Muscle of leg (tissue), 3 donors: ENCODE measurements at regions not wholly inside any gene's neighbourhood (a gene's known extent, or its start where the extent isn't known, plus 50 kb on each side); places are given as distances from the start of the nearest gene placed in this dataset.
A peak's percentile ranks its signal among the peaks of the same experiment; 100 is the strongest.
"Not testable (repeated sequence)": the region's sequence is repeated elsewhere in the genome, so short reads cannot be mapped to it uniquely, and the experiment has no call there.

ENCODE experiments used
- DNase-seq: peaks from one replicate; pipeline ENCODE4 v3.0.0; 2013
- H3K27ac ChIP-seq: one replicate; pipeline ENCODE4 v1.5.1; 2013; ENCODE audit warnings: mild to moderate bottlenecking, low read length, control low read depth
- H3K27me3 ChIP-seq: one replicate; pipeline ENCODE4 v1.6.1; 2013; ENCODE audit warnings: low read length; ENCODE audit not compliant: control insufficient read depth, insufficient read depth
- H3K36me3 ChIP-seq: one replicate; pipeline ENCODE4 v1.6.1; 2013; ENCODE audit warnings: low read length; ENCODE audit not compliant: control insufficient read depth, insufficient read depth
- H3K4me1 ChIP-seq: one replicate; pipeline ENCODE4 v1.6.1; 2013; ENCODE audit warnings: low read length; ENCODE audit not compliant: control insufficient read depth, insufficient read depth
- H3K4me3 ChIP-seq: one replicate; pipeline ENCODE4 v1.5.1; 2013; ENCODE audit warnings: low read length, control low read depth
- H3K9me3 ChIP-seq: replicated peaks from 2 replicates; pipeline ENCODE4 v1.6.1; 2013; ENCODE audit warnings: low read depth, low read length; ENCODE audit not compliant: control insufficient read depth
- WGBS: methylation state at CpG from one replicate; pipeline ENCODE4 v1.1.5; 2013; ENCODE audit warnings: missing lambda C conversion rate; ENCODE audit not compliant: insufficient coverage; 5-methylcytosine and 5-hydroxymethylcytosine counted together

DNA sequence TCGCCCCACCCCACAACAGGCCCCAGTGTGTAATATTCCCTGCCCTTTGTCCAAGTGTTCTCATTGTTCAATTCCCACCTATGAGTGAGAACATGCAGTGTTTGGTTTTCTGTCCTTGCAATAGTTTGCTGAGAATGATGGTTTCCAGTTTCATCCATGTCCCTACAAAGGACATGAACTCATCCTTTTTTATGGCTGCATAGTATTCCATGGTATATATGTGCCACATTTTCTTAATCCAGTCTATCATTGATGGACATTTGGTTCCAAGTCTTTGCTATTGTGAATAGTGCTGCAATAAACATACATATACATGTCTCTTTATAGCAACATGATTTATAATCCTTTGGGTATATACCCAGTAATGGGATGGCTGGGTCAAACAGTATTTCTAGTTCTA, 132.7 kb downstream of the SNX10 start:
- H3K9me3 ChIP-seq, H3K4me1 ChIP-seq, H3K27me3 ChIP-seq, H3K27ac ChIP-seq, H3K36me3 ChIP-seq, H3K4me3 ChIP-seq, DNase-seq: not testable (repeated sequence)
- WGBS: no CpG with 5 or more reads among the region's 1 CpG

DNA sequence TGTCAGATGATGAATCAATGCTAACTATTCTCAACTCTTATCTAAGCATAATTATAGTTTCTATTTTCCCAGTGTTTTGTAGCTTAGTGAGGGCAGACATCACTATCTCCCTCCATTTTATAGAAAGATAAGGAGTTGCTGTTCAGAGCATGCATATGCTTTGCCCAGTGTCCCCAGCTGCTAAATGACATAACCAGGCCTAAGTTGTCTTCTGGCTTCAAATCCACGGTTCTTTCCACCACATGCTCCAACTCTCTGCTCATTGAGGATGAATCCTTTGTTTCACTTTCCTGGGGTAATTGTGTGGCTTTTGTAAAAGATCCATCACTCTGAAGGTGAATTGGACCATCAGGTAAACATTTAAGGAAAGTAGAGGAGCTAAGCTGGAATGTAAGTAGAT, 134.0 kb downstream of the SNX10 start:
- H3K27me3 ChIP-seq: no peaks in the 10 kb centered on the region
- no peaks in the 10 kb centered on the region for H3K4me1 ChIP-seq
- no peaks in the 10 kb centered on the region for H3K9me3 ChIP-seq
- no peaks in the 10 kb centered on the region for H3K36me3 ChIP-seq
- no peak overlapping the region for H3K4me3 ChIP-seq
- H3K27ac ChIP-seq: no peak overlapping the region
- DNase-seq: peak; percentile 12
- WGBS: no CpG with 5 or more reads among the region's 1 CpG

DNA sequence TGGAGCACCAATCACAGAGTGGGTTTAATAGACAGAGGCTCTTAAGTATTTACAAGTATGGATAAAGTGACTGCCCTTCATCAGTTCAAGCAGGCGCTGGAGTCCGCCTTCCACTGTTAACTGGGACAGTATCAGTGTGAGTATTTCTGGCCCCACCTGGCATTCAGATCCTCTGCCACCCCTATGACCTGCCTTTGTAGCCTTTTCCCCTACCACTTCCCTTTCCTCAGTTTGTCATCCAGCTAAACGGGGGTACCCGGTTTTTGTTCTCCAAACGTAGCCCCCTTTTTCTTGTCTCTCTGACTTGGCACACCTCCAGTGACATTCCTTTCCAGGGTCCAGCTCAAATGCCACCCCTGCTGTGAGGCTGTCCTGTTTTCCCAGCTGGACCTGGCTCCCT, 134.4 kb downstream of the SNX10 start:
- 62% methylated on average over 3 of the region's 5 CpGs for WGBS
- H3K4me1 ChIP-seq: no peaks in the 10 kb centered on the region

DNA sequence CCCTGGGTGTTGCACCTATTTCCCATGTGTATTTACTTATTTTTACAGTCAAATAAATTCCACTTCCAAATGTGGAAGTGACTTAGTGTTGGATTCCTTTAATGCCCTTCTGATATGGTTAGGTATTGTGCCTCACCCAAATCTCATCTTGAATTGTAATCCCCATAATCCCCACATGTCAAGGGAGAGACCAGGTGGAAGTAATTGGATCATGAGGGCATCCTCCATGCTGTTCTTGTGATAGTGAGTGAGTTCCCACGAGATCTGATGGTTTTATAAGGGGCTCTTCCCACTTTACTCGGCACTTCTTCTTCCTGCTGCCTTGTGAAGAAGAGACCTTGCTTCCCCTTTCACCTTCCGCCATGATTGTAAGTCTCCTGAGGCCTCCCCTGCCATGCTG, 136.9 kb downstream of the SNX10 start:
- no peaks in the 10 kb centered on the region for H3K9me3 ChIP-seq
- H3K27ac ChIP-seq: no peak overlapping the region
- H3K4me3 ChIP-seq: no peak overlapping the region
- WGBS: no CpG with 5 or more reads among the region's 3 CpGs
- no peaks in the 10 kb centered on the region for H3K36me3 ChIP-seq
- no peaks in the 10 kb centered on the region for H3K27me3 ChIP-seq
- no peak for DNase-seq
- H3K4me1 ChIP-seq: no peaks in the 10 kb centered on the region

More for the DNA sequence above, 134.4 kb downstream of the SNX10 start:
- H3K27ac ChIP-seq: no peak overlapping the region
- H3K4me3 ChIP-seq: no peak overlapping the region
- H3K27me3 ChIP-seq: no peaks in the 10 kb centered on the region
- H3K9me3 ChIP-seq: no peaks in the 10 kb centered on the region
- no peaks in the 10 kb centered on the region for H3K36me3 ChIP-seq
- no peak for DNase-seq

DNA sequence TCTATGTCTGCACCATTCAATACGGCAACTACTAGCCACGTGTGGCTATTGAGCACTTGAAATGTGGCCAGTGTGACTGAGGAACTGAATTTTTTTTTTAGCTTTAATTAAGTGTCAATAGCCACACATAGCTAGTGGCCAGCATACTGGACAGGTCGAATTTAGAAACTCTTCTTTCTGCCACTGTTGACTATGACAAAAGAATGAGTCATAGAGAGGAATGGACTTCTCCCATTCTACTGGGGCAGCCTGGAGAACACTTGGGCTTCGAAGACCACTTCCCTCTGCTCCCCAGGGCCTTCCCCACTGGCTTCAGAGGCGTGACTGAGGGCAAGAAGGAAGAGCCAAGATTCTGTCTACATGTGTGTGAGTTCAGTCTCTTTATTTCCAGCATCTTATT, 137.5 kb downstream of the SNX10 start:
- no peaks in the 10 kb centered on the region for H3K36me3 ChIP-seq
- H3K4me1 ChIP-seq: no peaks in the 10 kb centered on the region
- 93% methylated on average over 2 of the region's 5 CpGs for WGBS

DNA sequence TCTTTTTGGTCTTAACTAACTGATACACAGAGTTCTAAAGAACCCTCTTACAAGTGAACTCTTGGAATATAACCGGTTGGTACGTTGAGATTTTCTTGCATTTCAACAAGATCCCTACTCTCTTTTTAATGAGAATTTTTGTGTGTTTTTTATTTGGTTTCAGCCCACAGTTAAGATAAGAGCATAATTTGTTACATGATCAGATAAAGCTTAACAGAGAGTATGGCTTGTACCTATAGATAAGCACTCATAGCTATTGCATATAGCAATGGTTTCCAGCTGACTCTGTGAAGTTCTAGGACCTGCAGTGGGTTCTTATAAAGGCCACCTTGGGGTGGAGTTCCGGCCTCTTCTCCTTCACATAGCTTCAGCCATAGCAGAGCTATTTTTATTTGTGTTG, 143.3 kb downstream of the SNX10 start:
- WGBS: no CpG with 5 or more reads among the region's 3 CpGs
- Histone ChIP-seq H3K27me3 (no peaks in the 10 kb centered on the region), H3K4me3 (no peak overlapping the region), H3K9me3 (no peaks in the 10 kb centered on the region), H3K4me1 (no peaks in the 10 kb centered on the region), H3K36me3 (no peaks in the 10 kb centered on the region), H3K27ac (no peak overlapping the region)
- no peak for DNase-seq

More for the DNA sequence above, 137.5 kb downstream of the SNX10 start:
- no peak for DNase-seq
- Histone ChIP-seq H3K27me3 (no peaks in the 10 kb centered on the region), H3K27ac (no peak overlapping the region), H3K9me3 (no peaks in the 10 kb centered on the region), H3K4me3 (no peak overlapping the region)

DNA sequence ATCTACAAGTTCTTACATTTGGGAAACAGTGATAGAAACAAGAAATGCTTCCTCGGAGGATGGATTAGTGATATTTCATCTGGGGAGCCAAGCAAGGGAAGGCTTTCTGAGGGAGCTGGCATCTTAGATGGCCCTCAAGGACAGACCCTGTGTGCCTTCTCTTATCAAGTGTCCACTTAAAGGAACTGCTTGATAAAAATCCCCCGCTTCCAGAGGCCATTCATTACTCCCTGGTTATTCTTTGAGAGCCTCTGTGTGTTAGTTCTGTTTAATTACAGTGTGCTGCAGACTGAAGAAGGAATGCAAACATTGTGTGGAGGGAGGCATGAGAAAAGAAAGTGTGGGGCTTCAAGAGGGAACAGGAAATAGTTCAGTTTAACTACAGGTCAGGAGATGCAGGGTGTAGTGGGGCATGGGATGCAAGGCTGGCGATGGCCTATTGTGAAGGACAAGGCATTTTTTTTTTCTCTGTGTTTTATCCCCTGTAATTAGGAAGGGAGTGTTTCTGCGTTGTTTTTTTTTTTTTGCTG, 145.4 kb downstream of the SNX10 start:
- no peaks in the 10 kb centered on the region for H3K9me3 ChIP-seq
- no peak overlapping the region for H3K4me3 ChIP-seq
- no peaks in the 10 kb centered on the region for H3K36me3 ChIP-seq
- no peak overlapping the region for H3K27ac ChIP-seq
- no peak for DNase-seq
- WGBS: 90% methylated on average over 1 of the region's 4 CpGs
- H3K27me3 ChIP-seq: no peaks in the 10 kb centered on the region
- H3K4me1 ChIP-seq: no peaks in the 10 kb centered on the region

DNA sequence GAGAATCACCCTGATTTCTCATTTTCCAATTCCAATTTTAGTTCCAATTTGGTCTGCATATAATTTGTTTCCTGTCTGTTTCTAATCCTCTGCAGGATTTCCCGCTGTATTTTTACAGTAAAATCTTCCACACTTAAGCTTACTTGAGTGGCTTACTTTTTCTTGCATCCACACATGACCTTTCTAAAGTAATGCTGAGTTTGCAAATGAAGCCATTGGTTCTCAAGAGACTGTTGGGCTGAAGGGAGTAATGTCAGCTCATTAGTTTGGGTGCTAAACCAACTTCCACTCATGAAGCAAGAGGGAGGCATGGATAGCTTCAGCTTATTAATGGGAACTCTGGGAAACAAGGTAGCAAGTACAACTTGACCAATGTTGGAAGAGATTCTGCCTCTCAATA, 146.4 kb downstream of the SNX10 start:
- Histone ChIP-seq H3K36me3 (no peaks in the 10 kb centered on the region), H3K4me3 (no peak overlapping the region), H3K27ac (no peak overlapping the region), H3K27me3 (no peaks in the 10 kb centered on the region), H3K9me3 (no peaks in the 10 kb centered on the region), H3K4me1 (no peaks in the 10 kb centered on the region)
- WGBS: no CpG with 5 or more reads among the region's 1 CpG
- no peak for DNase-seq

DNA sequence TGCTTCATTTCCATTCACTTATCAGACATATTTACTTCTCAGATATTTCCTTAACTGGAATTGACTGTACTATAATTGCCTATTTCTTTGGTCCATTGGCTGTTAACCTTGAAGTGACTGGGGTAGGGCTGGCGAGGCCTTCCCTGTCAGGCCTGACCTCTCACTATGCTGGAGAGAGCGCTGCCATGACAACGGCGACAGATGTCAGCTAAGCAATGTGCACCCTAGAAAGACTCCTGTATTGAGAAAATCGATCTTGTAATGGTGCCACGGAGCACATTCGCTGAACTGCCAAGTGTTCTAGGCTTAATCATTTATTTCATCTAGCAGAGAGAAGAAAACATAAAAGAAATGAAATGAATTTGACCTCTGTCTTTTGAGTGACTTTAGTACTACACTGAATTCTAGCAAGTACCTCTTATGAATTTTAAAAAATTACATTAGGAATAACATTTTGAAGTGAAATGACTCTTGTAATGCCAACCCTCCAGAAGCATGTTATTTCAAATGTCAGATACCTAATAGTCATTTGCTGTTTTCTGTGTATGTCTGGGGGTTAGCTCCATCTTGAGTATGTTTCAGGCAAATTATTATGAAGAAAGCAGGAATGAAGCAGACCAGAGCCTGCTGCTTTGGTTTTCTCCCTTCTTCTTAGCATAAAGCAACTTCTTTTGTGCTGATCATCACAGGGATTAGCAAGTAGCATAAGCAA, 148.0 kb downstream of the SNX10 start:
- WGBS: 91% methylated on average over 4 of the region's 7 CpGs
- no peak for DNase-seq
- no peaks in the 10 kb centered on the region for H3K27me3 ChIP-seq
- no peak overlapping the region for H3K27ac ChIP-seq
- no peak overlapping the region for H3K4me3 ChIP-seq
- no peaks in the 10 kb centered on the region for H3K9me3 ChIP-seq
- H3K36me3 ChIP-seq: no peaks in the 10 kb centered on the region
- H3K4me1 ChIP-seq: no peaks in the 10 kb centered on the region

DNA sequence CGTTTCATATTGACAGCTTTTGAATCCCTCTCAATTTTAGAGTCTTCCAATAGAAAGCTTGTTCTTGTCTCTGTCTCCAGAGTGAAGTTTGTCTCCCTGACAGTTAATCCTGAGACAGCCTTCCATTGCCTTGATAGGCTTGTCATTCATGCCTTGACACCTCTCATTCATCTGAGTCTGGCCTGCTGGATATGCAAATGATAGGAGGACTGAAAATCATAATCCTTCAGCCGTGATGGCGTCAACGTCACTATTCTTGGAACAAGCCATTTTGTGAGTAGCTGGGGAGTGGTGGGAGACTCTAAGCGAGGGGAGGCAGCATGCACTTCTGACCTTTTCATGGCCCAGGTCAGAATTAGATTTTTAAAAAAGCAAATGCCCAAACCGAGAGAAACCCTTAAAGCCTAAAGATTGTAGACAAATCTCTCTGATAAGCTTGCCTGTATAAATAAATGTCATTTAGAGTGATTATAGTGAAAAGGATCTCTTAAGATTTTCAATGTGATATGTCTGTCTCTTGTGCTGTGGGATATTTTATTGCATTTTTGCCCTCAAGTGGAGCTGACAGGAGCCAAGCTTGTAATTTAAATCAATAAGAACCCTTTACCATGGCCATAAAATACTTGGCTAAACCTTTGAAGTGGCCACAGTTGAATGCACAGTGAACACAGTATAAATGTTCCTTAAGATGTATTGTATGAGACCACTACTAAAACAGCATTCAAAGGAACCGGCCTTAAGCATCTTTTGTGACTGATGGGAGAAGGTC, 148.8 kb downstream of the SNX10 start:
- H3K36me3 ChIP-seq: no peaks in the 10 kb centered on the region
- no peak overlapping the region for H3K27ac ChIP-seq

More for the DNA sequence above, 148.8 kb downstream of the SNX10 start:
- 50% methylated on average over 4 of the region's 7 CpGs for WGBS
- no peak for DNase-seq
- Histone ChIP-seq H3K27me3 (no peaks in the 10 kb centered on the region), H3K4me3 (no peak overlapping the region), H3K4me1 (no peaks in the 10 kb centered on the region), H3K9me3 (no peaks in the 10 kb centered on the region)
